ENCODE measurements at regions not wholly inside any gene's neighbourhood (a gene's known extent, or its start where the extent isn't known, plus 50 kb on each side); places are given as distances from the start of the nearest gene placed in this dataset.

DNA sequence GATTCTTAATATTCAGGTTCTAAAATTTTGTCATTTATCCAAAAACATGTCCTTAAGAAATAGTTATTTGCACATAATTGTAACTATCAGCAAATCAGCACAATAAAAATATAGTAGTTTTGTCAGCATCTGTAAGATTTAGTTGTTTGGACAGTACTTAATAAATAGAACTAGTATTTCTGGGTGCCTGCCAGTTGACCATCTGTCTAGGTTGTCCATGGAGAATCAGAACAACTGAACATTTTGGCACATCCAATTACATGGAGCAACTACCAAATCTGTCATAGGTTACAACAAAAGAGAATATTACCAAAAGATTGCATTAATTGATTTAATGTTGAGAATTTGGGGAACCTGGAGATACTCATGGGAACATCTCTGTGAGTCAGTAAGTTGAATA is 305.5 kb upstream of the TACR3 start (continued):
- TF ChIP-seq ZNF318 (IDR thresholded peaks at IDR 0.05; ENCODE audit: borderline replicate concordance in 1 of 2, low read depth in 1 of 2) (no peak), ATF1 (CRISPR knock-in tag; IDR thresholded peaks at IDR 0.05) (no peak), ATF1 (tag; IDR thresholded peaks at IDR 0.05) (no peak), FOXK1 (CRISPR knock-in tag; IDR thresholded peaks at IDR 0.05; ENCODE audit: borderline replicate concordance) (no peak)
